ENCODE measurements at regions not wholly inside any gene's neighbourhood (a gene's known extent, or its start where the extent isn't known, plus 50 kb on each side); places are given as distances from the start of the nearest gene placed in this dataset.

DNA sequence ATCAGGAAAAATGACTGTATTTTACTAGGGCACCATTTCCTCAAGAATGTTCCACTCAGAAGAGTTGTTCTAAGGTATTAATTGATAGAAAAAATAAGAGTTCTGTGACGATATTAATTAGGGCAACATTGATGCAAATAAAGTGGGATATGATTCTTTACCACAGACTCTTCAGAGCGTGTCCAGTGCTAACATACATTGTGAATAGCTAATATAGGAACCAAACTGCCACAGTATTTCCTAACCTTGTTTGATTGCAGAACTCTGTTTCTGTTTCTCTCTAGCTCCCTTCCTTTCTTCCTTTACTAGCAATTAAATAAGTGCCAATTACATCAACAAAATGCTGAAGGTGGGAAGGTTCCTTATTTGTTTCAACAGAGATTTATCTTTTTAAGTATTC, 154.1 kb upstream of the CPEB2 start:
- no peak for DNase-seq (ENCODE audit: low spot score)

DNA sequence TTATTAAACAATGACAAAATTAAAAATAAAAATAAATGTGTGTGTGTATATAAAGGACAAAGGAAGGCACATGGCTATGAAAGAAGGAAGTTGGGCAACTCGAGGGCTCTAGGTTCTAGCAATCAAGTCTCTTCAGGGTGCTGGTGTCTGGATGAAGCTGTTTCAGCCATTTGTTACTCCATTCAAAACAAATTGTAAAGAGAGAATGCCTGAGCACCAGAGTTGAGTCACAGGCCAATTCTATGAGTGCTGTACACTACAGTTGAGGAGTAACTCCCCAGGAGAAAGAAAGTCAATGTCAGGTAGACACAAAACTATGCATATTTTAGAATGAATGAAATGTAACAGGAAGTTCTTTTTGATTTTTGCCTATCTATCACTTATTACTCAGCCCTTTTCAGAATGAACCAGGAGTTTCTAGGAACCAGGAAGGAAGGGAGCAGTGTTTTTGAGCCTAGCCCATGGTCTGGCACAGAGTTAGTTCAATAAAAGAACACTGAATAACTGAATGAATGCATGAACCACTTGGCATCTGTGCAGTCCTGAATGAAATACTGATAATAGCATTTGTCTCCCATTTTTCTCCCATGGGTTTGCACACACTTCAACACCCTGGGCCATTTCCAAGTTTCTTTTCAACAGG, 151.7 kb upstream of the CPEB2 start:
- no peak for DNase-seq (ENCODE audit: low spot score)

DNA sequence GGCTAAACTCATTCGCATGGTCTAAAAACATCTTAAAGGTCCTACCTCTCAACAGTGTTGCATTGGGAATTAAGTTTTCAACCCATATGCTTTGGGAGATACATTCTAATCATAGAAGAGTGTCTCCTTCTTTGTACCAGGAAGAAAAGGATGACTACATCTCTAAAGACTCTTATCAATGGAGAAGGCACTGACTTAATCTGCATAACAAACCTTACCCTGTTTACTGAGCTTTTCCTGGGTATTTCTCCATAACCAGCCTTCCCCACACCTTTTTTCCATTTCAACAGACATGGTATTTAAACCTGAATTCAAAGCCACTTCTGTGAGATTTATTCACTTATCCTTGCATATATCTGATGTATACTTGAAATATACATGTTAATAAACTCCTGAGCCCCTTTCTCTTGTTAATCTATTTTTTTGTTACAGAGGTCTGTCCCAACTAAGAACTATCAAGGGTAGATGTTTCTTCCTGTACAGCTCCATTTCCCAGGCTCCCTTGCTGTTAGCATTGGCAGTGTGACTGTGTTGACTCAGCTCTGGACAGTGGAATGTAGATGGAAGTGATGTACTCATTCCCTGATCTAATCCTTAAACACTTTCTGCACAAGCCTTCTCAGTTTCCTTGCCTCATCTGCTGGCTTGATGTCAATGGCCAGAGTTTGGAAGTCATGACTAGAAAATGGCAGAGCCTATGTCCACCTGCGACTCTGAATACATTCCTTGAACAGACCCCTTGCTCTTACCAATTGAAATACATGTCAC, 148.9 kb upstream of the CPEB2 start:
- DNase-seq (ENCODE audit: low spot score), result no peak

DNA sequence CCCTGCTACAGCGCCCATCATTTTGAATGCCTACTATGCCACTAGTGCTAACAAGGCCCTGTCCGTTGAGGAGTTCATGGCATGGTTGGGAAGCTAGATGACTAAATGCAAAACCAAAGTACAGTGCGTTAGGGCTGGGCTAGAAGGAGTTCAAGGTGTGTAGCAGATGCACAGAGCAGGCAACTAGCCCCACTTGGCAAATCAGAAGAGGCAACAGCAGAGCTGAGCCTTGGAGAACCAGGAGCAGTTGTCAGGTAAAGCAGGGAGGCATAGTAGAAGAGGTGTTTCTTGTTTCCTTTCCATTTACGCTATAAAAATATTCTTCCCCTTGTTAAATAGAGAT, 146.6 kb upstream of the CPEB2 start:
- DNase-seq (ENCODE audit: low spot score), result no peak

DNA sequence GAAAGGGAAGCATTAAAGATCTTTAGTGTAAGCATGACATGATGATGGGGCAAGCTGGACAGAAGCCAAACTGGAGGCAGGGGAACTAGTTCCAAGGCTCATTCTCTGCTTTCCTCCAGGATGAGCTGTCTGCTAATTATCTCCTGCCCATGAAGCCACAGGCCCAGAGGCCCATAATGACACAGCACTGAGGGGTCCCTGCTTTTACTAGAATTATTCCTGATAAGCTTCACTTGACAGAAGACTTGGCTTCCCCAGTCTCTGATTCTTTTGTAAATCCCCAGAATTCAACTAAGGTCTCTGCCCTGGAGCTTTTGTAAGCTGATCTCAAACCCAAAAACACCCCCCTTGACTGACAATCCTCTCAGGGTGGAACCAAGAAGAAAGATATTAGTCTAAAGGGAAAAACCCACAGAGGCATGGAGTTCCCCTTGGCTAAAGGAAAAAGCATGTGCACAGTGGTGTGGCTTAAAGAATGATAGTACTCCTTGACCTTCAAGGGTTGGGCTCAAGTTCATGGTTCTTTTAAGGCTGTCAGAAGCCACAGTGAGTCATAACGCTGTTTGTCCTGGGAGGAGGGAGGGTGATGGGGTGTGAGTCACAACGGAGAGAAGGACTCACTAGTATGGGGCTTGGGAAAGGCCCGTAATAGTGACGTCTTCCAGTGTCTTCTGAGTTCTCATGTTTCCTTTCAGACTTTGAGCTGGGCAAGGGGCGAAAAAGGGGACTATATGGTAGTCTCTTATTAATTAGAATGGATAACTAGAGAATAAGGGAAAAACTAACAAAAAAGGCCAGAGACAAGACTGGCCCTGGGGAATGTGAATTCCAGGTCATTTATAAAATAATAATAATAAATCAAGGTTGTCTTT, 146.0 kb upstream of the CPEB2 start:
- DNase-seq (ENCODE audit: low spot score), result peak; percentile 86

DNA sequence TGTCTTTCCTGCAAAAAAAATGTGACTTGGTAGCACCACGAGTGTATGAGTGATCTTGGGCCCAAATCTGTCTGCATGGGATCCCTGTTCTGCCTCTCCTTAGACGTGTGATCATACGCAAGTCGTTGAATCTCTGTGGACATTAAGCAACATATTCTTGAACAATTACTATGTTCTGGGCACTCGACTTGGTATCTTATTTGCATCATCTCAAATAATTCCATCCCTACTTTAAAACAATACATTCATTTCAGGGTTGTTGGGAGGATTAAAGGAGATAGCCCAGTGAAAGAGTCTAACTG, 145.4 kb upstream of the CPEB2 start:
- DNase-seq (ENCODE audit: low spot score), result no peak

DNA sequence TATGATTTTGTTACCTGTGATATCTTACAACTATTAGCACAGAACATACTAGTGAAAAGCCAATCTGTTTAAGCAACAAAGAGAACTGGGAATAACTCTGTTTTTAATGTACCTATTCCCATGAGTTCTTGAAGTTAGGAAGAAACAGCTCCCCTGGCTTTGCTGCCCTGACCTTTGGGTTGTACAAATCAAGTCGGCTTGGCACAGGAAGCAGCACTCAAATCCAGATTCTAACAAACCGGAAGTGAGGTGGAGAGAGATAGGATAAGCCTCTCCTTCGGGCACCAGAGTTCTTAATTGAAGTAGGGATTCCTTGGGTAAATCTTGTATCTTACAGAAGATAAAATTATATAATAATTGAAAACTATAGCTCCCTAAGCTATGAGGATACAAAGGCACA, 144.8 kb upstream of the CPEB2 start:
- DNase-seq (ENCODE audit: low spot score), result no peak

DNA sequence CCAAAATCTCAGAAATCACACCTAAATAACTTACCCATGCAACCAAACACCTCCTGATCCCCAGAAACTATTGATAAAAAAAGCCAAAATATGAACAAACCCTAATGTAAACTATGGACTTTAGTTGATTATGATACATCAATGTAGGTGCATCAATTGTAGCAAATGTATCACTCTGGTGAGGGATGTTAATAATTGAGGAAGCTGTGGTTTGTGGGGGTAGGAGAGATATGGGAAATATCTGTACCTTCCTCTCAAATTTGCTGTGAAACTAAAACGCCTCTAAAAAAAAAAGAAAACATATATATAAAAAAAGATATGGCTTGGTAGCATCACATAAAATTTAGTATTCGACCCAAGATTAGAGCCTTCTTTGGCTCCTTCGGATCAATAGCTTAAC, 144.3 kb upstream of the CPEB2 start:
- no peak for DNase-seq (ENCODE audit: low spot score)

DNA sequence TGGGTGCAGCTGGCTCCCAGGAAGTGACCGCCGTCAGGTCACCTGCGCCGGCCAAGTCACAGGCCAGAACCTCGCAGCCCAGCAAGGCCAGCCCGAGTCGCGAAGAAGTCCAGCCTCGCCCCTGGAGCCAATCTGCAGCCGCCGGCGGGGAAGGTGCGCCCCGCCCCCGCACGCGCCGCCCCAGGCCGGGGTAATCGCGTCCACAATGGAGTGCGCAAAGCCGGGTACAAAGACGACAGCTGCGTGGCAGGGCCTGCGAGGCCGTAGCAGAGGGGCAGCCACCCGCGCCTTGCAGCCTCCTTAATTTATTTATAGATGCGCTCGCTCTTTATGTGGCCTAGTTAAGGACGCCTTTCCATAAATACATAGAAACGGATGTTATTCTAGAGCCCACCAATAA, 139.4 kb upstream of the CPEB2 start:
- no peak for DNase-seq (ENCODE audit: low spot score)

DNA sequence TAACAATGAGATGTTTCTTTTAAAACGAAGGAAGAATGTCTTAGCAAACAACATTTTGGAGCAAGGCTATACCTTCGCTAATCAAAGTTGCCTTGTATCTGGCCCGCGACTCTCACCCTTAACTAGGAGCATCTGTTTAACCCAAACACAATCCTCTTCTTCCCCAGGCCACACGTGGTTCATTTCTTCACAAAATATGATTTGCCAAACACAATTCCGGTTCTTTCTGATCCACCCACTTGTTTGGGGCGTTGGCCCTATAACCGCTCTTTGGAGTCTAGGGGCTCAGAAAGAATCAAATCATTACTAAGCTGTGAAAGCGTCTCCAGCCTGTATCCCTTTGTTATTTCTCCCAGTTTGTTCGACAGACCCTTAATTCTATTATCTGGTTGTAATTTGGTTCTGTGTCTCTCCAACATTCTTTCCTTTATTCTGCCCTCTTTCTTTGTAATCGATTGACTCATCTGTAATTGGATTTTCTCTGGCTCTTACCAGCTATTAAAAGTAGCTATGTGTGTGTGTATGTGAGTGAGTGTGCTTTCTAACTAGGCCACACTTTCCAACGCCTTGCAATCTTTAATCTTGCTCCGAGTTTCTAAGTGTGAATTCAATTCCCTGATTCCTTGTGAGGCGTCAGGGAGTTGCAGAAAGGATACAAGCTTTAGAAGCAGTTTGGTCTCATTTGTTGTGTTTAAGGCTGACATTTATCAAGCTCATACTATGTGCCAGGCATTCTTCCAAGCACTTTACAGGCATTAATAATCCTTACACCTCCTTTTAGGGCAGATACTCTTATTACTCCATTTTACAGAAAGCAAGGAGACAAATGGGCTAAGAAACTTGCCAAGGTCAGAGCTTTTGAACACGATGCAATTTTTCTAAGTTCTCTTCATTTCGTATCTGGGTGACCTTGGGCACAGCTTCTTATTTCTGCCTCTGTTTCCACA, 138.6 kb upstream of the CPEB2 start:
- no peak for DNase-seq (ENCODE audit: low spot score)

DNA sequence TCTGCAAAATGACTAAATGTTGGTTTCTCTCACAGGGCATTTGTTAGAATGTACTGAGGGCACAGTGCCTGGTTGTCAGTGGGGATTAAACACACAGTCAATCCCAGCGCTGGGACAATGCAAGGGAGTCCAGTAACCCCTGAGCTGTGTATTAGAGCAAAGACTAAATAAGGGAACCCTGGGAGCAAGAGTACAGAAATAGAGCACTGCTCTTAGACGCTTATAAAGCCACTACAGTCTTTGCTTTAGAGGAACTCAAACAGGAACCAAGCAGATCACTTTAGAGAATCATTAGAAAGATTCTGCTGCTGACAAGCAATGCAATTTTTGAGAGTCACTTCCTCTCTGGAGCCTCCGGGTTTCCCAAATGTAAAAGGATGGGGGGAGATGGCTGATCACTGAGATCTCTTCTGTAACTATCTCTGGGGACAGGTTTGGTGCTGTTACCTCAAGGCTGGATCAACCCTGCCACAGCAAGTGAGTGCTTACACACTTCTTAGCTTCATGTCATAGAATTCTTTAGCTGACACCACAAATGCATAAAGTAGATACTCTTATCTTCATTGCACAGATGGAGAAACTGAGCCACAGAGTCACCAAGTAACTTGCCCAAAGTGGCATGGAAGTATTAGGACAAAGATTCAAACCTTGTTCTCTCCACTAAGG, 137.8 kb upstream of the CPEB2 start:
- DNase-seq (ENCODE audit: low spot score), result no peak

DNA sequence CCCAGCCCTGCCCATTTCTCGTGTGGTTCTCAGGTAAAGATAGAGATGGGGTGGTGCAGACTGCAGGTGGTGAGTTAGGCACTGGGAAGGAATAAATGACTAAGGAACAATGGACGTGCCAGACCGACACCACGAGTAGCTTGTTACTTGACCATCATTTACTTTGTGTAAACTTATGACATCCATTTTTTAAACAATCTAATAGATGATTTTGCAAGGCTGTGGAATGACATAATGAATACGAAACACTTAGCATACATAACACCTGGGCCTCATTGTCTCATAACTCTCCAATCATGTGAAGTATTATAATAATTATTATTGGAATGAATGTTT, 137.3 kb upstream of the CPEB2 start:
- no peak for DNase-seq (ENCODE audit: low spot score)

DNA sequence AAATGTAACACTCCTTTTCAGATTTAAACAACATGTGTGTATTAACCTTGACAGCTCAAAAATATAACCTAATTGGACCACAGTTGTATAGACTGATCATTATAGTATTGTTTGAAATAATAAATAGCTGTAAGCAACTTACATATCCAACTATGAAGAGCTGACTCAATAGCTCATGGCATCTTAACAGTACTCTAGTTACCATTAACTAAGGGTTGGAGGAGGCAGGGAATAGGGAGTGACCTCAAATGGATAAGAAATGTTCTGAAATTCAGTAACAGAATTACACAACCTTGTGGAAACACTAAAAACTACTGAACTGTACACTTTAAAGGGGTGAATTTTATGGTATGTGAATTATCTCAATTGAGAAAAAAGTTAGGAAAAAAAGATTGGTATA, 136.5 kb upstream of the CPEB2 start:
- DNase-seq (ENCODE audit: low spot score), result no peak

DNA sequence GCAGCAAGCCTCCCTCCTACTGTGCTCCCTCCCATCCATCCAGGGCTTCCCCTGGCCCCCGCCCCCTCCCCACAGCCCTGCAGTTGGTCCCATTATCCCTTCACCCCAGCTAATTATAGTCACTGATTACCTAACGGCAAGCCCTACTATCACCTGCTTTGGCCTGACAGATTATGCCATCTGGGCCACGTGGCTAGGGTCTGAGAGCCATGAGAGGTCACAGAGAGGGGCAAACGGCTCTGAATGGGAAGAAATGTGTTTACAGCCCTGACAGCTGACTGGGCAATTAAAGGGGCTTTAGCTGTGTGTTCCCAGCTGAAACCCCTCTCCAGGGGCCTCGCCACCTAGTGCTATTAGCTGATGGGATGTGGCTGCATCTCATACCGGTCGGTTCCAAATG, 134.4 kb upstream of the CPEB2 start:
- DNase-seq (ENCODE audit: low spot score), result no peak

DNA sequence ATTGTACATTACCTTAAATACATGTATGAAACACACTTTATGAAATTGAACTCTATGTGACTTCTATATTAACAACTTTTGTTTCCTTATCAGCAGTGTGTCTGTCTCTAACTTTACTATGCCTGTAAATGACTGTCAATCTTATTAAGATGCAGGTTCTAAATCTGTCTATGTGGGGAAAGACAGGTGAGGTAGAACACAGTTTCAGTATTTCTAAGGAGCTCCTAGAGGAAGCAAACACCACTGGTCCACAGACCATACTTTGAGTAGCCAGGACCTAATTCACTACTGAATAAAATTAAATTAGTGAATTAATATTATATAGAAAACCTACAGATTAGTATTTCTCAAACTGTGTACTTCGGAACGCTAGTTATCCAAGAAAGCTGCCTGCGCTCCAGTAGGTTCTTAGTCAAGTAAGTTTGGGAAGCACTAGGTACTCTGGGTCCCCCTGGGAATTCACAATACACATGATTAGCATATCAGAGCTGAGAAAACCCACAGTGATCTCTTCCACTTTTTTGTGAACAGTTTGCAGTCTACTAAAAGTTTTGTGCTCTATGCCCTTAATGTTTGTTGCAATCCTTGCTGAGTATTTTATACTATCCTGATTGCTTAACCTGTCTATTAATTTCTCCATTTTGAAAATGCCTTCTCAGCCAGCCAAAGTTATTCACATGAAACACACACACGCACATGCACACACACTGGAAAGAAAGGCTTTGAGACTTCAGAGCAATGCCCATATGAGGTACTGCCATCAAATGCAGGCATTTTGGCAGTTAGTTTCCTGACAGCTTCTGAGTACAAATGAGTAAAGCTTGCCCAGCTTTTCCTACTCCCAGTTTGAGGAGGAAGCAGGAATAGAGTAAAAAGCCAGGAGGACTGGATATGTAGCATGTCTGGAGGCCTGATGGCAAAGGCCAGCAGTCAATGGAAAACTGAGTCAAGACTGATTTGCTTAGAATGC, 133.6 kb upstream of the CPEB2 start:
- no peak for DNase-seq (ENCODE audit: low spot score)

DNA sequence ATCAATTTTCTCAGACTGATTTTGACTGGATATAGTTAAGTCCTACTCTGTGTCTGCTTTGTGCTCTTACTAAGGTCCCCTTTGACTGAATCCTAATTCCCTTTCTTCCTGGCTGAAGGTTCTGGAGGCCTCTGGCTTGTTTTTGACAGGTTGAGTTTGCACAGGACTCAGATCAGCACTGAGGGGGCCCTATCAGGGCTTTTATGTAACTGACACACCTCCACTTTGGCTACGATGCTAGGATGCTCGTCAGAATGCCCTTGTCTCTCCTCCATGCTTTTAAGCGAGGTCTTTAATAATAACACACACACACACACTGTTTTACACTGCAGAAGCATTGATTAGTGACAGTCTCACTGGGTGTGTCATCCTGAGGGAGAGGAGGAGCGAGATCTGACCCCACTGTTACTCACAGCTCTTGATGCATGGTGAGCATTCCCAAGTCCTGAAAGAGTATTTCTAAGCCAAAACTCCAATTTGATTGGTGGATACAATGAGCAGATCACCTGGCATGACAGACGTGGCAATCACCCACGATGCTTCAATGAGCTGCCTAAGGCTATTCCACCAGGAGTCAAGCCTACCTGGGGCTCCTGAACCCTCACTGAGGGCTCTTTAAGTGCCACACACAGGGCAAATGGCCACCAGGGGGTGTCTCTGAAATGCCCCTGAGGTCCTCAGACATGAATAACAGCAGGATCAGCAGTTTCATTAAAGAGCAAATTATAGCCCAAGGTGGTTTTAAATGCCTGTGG, 130.4 kb upstream of the CPEB2 start:
- no peak for DNase-seq (ENCODE audit: low spot score)

DNA sequence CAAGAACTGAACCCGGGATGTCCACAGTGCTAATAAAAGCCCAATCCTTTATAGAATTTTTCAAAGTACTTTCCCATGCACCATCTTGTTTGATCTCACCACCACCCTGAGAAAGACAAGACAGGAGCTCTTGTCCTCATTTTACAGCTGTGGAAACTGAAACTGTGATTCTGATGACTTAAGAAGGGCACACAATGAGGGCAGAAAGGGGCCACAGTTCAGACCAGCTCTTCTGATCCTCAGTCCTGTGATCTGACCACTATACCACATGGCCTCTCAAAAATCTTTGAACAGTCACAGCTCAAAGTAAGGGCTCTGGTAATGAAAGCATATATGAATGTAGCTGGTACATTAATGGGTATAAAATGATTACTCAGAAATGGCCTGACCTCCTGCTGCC, 127.3 kb upstream of the CPEB2 start:
- DNase-seq (ENCODE audit: low spot score), result peak; percentile 11

DNA sequence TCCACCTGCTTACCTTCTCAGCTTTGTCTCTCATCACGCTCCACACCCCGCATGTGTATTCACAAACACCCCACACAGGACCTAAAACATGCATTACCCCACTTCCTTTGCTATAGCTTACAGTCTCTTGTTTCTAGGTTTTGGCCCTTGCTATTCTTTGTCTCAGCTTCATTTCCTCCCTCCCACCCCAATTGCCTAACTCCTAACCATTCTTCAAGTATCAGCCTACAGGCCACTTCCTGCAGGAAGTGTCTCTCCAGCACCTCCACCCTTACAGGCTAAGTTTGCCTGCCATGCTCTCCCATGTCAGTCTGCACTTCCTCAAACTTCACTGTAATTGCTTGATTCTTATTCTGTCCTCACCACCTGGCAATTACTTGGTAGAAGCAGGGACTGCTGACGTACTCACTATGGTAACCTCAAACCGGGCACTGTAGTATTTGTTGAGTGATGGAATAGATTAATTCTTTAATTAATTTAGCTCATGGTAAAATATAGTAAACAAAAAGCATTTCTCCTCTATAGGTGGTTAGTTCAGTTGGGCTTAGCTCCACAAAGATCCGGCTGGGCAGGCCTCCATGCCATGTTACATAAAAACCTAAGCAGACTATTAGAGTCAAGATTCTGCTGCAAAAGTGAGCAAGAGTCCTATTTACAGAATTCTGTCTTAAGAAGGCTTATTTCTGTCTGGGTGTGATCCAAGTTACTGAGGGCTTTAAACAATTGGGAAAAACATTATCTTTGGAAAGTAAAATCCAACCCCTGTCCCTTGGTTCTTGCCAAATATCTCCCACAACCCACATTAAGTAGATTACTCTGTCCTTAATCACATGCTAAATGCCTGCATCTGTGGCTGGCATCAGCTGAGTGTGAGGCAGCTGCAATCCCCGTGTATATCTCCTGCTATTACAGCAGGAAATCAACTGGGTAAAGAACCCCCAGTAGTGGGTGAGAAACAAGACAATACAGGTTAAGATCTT, 124.7 kb upstream of the CPEB2 start:
- DNase-seq (ENCODE audit: low spot score), result peak; percentile 11

DNA sequence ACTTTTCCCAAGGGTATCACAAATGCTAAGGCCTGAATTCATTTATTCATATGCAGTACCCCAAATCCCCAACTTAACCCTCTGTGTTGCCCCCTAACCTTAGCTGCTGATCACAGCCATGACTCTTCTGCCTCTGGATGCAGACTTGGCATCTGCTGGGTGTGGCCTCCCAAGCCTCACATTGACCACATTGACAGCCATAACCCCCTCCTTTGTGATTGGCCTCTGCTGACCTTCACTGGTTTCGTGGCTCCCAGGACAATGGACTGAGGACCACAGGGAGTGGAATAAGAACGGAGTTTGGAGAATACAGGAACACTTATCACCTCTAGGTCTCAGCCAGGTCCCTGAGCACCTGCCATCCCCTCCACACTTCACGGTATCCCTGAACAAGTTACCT, 123.6 kb upstream of the CPEB2 start:
- DNase-seq (ENCODE audit: low spot score), result no peak
